HEK293 (cell line): ENCODE measurements at regions not wholly inside any gene's neighbourhood (a gene's known extent, or its start where the extent isn't known, plus 50 kb on each side); places are given as distances from the start of the nearest gene placed in this dataset.

ENCODE experiments used
- YY2 ChIP-seq: fragments of 450-650 bp; formaldehyde crosslinking; IDR thresholded peaks from 2 replicates; pipeline ENCODE4 v1.5.1; 2016; ENCODE audit warnings: missing biosample characterization, missing genetic modification characterization
- ZNF777 ChIP-seq: fragments of 450-650 bp; formaldehyde crosslinking; IDR thresholded peaks from 2 replicates; pipeline ENCODE4 v1.5.1; 2017; ENCODE audit warnings: missing biosample characterization, missing genetic modification characterization, borderline replicate concordance

GRCh38 chr5:125390326-125390725, 643.9 kb upstream of the ZNF608 start:
- TF ChIP-seq ZNF777 (tag by site-specific recombination) (no peak), YY2 (tag by site-specific recombination) (no peak)
